ENCODE measurements at regions not wholly inside any gene's neighbourhood (a gene's known extent, or its start where the extent isn't known, plus 50 kb on each side); places are given as distances from the start of the nearest gene placed in this dataset.
A peak's percentile ranks its signal among the peaks of the same experiment; 100 is the strongest.

DNA sequence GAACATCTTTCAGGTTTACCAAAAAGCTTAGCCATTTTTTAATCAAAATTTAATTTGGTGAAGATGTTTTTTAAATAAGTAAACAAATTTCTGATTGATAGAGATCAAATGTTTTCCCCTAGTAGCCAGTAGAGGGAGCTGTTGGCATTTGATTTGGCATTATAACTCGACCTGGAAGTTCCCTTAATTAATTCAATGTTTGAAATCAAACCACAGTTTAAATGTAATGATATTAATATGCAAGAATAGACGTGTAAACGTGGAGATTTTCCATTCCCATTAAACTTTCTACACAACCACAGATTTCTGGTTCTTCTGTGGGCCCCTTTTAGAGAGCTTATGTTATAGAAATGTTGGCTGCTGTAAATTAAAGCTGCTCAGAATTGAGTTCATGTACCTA lies 148.1 kb upstream of the MPDZ start:
- Histone ChIP-seq H3K9ac (ENCODE audit: low read length) (no peak overlapping the region), H3K27me3 (ENCODE audit: insufficient read depth, low read length) (no peaks in the 10 kb centered on the region), H3F3A (ENCODE audit: insufficient read depth, low read length) (no peaks in the 10 kb centered on the region), H2AFZ (ENCODE audit: low read length) (no peak overlapping the region), H3K9me2 (ENCODE audit: low read depth, low read length) (no peaks in the 10 kb centered on the region), H3K4me2 (ENCODE audit: low read length) (no peak overlapping the region), H4K20me1 (ENCODE audit: insufficient read depth, low read length) (no peaks in the 10 kb centered on the region), H3K36me3 (ENCODE audit: insufficient read depth, low read length) (no peaks in the 10 kb centered on the region), H3K4me1 (ENCODE audit: insufficient read depth, low read length, severe bottlenecking) (no peaks in the 10 kb centered on the region), H3K9me3 (ENCODE audit: low read length) (no peaks in the 10 kb centered on the region), H3K4me3 (ENCODE audit: low read depth, low read length, poor library complexity, severe bottlenecking) (no peak overlapping the region), H3K27ac (ENCODE audit: low read depth, low read length, poor library complexity, severe bottlenecking) (no peak overlapping the region), H3K79me2 (ENCODE audit: insufficient read depth, low read length) (no peaks in the 10 kb centered on the region)
- TF ChIP-seq CTCF (IDR thresholded peaks at IDR 0.05; ENCODE audit: low read length) = peak; percentile 76
- no peak for TF ChIP-seq EZH2 (IDR thresholded peaks at IDR 0.05; ENCODE audit: borderline replicate concordance, low read length)

DNA sequence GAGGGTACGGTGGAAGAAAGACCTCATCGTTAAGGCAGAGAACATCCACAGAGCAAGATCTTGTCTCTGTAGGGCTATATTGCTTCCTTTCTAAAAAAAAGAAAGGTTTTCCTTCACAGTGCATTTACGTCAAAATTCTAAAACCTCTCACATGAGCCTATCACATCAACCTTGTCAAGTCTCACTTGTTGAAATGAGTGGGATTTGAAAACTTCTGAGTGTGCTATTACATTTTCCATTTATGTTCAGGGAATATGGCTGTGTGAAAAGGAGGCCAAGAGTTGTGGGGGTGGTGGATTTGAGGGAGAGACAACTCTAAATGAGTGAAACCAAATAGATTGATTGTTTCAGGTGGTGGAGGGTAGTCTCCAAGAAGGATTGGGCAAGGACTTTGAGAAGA lies 147.1 kb upstream of the MPDZ start:
- TF ChIP-seq CTCF (IDR thresholded peaks at IDR 0.05; ENCODE audit: low read length) (no peak), EZH2 (IDR thresholded peaks at IDR 0.05; ENCODE audit: borderline replicate concordance, low read length) (no peak)
- Histone ChIP-seq H3K9me3 (ENCODE audit: low read length) (no peaks in the 10 kb centered on the region), H3K4me1 (ENCODE audit: insufficient read depth, low read length, severe bottlenecking) (no peaks in the 10 kb centered on the region), H3K36me3 (ENCODE audit: insufficient read depth, low read length) (no peaks in the 10 kb centered on the region), H2AFZ (ENCODE audit: low read length) (no peak overlapping the region), H3K27me3 (ENCODE audit: insufficient read depth, low read length) (no peaks in the 10 kb centered on the region), H3K9ac (ENCODE audit: low read length) (no peak overlapping the region), H3K27ac (ENCODE audit: low read depth, low read length, poor library complexity, severe bottlenecking) (no peak overlapping the region), H3K79me2 (ENCODE audit: insufficient read depth, low read length) (no peaks in the 10 kb centered on the region), H4K20me1 (ENCODE audit: insufficient read depth, low read length) (no peaks in the 10 kb centered on the region), H3K4me2 (ENCODE audit: low read length) (no peak overlapping the region), H3K9me2 (ENCODE audit: low read depth, low read length) (no peaks in the 10 kb centered on the region), H3K4me3 (ENCODE audit: low read depth, low read length, poor library complexity, severe bottlenecking) (no peak overlapping the region), H3F3A (ENCODE audit: insufficient read depth, low read length) (no peaks in the 10 kb centered on the region)

DNA sequence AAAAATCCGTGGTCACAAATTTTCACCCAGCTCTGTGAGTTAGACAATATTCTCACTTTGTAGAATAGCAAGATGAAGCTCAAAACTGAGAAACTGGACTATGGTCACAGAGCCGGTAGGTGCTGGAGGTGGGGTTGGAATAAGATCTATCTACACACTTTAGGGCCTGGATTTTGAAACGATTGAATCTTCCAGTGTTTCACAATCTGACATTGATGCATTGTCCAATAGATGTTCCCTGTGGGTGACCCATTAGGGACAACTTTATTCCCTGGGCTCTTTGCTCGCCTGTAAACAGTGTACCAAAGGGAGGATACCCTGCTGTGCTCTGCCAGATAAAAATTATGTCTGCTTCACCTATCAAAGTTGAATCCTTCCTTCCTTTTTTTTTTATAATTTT lies 145.4 kb upstream of the MPDZ start:
- H3K36me3 ChIP-seq (ENCODE audit: insufficient read depth, low read length) = no peaks in the 10 kb centered on the region
- H3K9ac ChIP-seq (ENCODE audit: low read length) = no peak overlapping the region
- H2AFZ ChIP-seq (ENCODE audit: low read length) = no peak overlapping the region
- H4K20me1 ChIP-seq (ENCODE audit: insufficient read depth, low read length) = no peaks in the 10 kb centered on the region
- no peaks in the 10 kb centered on the region for H3K79me2 ChIP-seq (ENCODE audit: insufficient read depth, low read length)
- no peaks in the 10 kb centered on the region for H3K9me3 ChIP-seq (ENCODE audit: low read length)
- H3K27ac ChIP-seq (ENCODE audit: low read depth, low read length, poor library complexity, severe bottlenecking) = no peak overlapping the region
- TF ChIP-seq EZH2 (IDR thresholded peaks at IDR 0.05; ENCODE audit: borderline replicate concordance, low read length) (no peak), CTCF (IDR thresholded peaks at IDR 0.05; ENCODE audit: low read length) (no peak)
- no peaks in the 10 kb centered on the region for H3F3A ChIP-seq (ENCODE audit: insufficient read depth, low read length)
- no peak overlapping the region for H3K4me3 ChIP-seq (ENCODE audit: low read depth, low read length, poor library complexity, severe bottlenecking)
- H3K27me3 ChIP-seq (ENCODE audit: insufficient read depth, low read length) = no peaks in the 10 kb centered on the region
- no peaks in the 10 kb centered on the region for H3K4me1 ChIP-seq (ENCODE audit: insufficient read depth, low read length, severe bottlenecking)
- H3K9me2 ChIP-seq (ENCODE audit: low read depth, low read length) = no peaks in the 10 kb centered on the region
- no peak overlapping the region for H3K4me2 ChIP-seq (ENCODE audit: low read length)
